ENCODE measurements at regions not wholly inside any gene's neighbourhood (a gene's known extent, or its start where the extent isn't known, plus 50 kb on each side); places are given as distances from the start of the nearest gene placed in this dataset.
"Not testable (repeated sequence)": the region's sequence is repeated elsewhere in the genome, so short reads cannot be mapped to it uniquely, and the experiment has no call there.

DNA sequence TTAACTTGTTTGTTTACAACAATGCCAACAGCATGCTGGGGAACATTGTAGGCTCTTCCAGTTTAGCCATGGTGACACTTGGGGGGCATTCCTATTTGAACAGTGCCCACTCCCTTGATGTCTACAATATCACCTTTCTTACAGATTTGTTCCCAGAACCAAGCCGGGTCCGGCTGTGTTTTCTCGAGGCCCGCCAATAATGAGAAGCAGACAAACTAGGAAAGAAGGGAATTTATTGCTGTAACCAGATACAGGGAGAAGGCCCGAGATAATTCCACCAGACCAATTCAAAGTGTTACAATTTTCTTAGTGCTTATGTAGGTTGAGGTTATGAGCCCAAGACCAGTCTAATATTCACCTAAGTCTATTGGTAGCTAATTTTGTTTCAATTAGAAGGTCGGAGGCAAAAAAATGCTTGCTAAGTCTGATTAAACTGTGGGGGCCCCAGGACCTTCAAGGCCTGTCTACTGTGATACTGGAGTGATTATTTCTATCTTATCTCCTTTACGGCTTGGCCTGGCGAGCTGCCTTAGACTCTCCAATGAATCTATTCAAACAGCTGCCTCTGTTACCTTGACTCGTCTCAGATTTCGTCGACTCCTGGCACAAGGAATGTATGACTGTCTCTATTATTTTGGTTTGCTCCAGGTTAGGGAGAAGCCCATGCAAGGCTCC is 59.1 kb upstream of the PSME4 start:
- no peaks in the 10 kb centered on the region for H3K4me1 ChIP-seq
- H3K36me3 ChIP-seq, result peaks cover 0 to under 1% (median 0%) of the 10 kb centered on the region in 11 experiments; a peak in 1 of 22 replicates
- no peak overlapping the region for H3K9ac ChIP-seq
- H4K20me1 ChIP-seq, result no peaks in the 10 kb centered on the region
- no peak overlapping the region for H3K4me3 ChIP-seq
- no peak overlapping the region for H3K4me2 ChIP-seq
- H3K27me3 ChIP-seq, result no peaks in the 10 kb centered on the region
- TF ChIP-seq Cebpa-rat (IDR thresholded peaks at IDR 0.05), result no peak
- H3K9me3 ChIP-seq (replicated peaks in 1 of 11), result peaks cover 7 to 22% (median 17%) of the 10 kb centered on the region in 11 experiments; a peak in 17 of 22 replicates
- H3K27ac ChIP-seq, result no peak overlapping the region

DNA sequence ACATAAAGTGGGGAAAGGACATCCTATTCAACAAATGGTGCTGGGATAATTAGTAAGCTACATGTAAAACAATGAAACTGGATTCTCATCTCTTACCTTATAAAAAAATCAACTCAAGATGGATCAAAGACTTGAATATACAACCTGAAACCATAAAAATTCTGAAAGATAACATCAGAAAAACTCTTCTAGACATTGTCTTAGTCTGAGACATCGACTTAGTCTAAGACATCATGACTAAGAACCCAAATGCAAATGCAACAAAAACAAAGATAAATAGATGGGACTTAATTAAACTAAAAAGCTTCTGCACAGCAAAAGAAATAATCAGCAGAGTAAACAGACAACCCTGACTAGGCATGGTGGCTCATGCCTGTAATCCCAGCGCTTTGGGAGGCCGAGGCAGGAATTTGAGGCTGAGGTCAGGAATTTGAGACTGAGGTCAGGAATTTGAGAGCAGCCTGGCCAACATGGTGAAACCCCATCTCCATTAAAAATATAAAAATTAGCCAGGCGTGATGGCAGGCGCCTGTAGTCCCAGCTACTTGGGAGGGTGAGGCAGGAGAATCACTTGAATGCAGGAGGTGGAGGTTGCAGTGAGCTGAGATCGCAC is 54.8 kb upstream of the PSME4 start:
- not testable (repeated sequence) for H3K4me1 ChIP-seq, H3K27me3 ChIP-seq, H3K27ac ChIP-seq, H3K4me3 ChIP-seq, H4K20me1 ChIP-seq, H3K9ac ChIP-seq, H3K4me2 ChIP-seq
- peaks cover 18 to 40% (median 30%) of the 10 kb centered on the region in 11 experiments for H3K9me3 ChIP-seq (replicated peaks in 1 of 11)
- H3K36me3 ChIP-seq, result peaks cover 0 to 14% (median 0%) of the 10 kb centered on the region in 11 experiments; a peak in 8 of 22 replicates

DNA sequence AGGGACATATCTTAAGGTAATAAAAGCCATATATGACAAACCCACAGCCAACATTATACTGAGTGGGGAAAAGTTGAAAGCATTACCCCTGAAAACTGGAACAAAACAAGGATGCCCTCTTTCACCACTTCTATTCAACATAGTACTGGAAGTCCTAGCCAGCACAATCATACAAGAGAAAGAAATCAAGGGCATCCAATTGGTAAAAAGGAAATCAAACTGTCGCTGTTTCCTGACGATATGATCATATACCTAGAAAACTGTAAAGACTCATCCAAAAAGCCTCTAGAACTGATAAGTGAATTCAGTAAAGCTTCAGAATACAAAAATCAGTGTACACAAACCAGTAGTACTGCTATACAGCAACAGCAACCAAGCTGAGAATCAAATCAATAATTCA is 53.8 kb upstream of the PSME4 start:
- Histone ChIP-seq H3K4me1 (no peaks in the 10 kb centered on the region), H3K4me3 (no peak overlapping the region), H3K9ac (no peak overlapping the region), H3K9me3 (replicated peaks in 1 of 11) (peaks cover 28 to 50% (median 40%) of the 10 kb centered on the region in 11 experiments), H3K4me2 (no peak overlapping the region), H4K20me1 (no peaks in the 10 kb centered on the region), H3K27ac (no peak overlapping the region), H3K27me3 (no peaks in the 10 kb centered on the region), H3K36me3 (peaks cover 0 to 24% (median 6%) of the 10 kb centered on the region in 11 experiments; a peak in 9 of 22 replicates)
- TF ChIP-seq Cebpa-rat (IDR thresholded peaks at IDR 0.05), result no peak

GRCh38 chr2:54021702-54022101 is 50.9 kb upstream of the PSME4 start:
- TF ChIP-seq Cebpa-rat (IDR thresholded peaks at IDR 0.05), result no peak
- Histone ChIP-seq H3K9me3 (replicated peaks in 1 of 11) (peaks cover 33 to 53% (median 47%) of the 10 kb centered on the region in 11 experiments), H3K4me3 (no peak overlapping the region), H3K9ac (no peak overlapping the region), H3K36me3 (peaks cover 0 to 39% (median 6%) of the 10 kb centered on the region in 11 experiments; a peak in 9 of 22 replicates), H3K4me2 (no peak overlapping the region), H3K27me3 (no peaks in the 10 kb centered on the region), H3K4me1 (no peaks in the 10 kb centered on the region), H3K27ac (no peak overlapping the region), H4K20me1 (no peaks in the 10 kb centered on the region)

- H4K20me1 ChIP-seq, result no peaks in the 10 kb centered on the region
- TF ChIP-seq Cebpa-rat (IDR thresholded peaks at IDR 0.05), result no peak
Observed at GRCh38 chr2:54020793-54021414, 50.1 kb upstream of the PSME4 start.

More at GRCh38 chr2:54020793-54021414, 50.1 kb upstream of the PSME4 start:
- Histone ChIP-seq H3K4me2 (no peak overlapping the region), H3K9me3 (replicated peaks in 1 of 11) (peaks cover 33 to 53% (median 47%) of the 10 kb centered on the region in 11 experiments), H3K27ac (no peak overlapping the region), H3K9ac (no peak overlapping the region), H3K27me3 (no peaks in the 10 kb centered on the region), H3K36me3 (peaks cover 0 to 39% (median 6%) of the 10 kb centered on the region in 11 experiments; a peak in 9 of 22 replicates), H3K4me1 (no peaks in the 10 kb centered on the region), H3K4me3 (no peak overlapping the region)
